GM12878 (cell line): ENCODE measurements at regions not wholly inside any gene's neighbourhood (a gene's known extent, or its start where the extent isn't known, plus 50 kb on each side); places are given as distances from the start of the nearest gene placed in this dataset.

ENCODE experiments used
- ATAC-seq: fragments of 200-7000 bp; cut with Tn5 transposase; 3 replicates; pipeline ENCODE4 v1.9.1; 2020; ENCODE audit warnings: mild to moderate bottlenecking, moderate library complexity
- BruUV-seq: library from RNA; stranded (reverse); fragments of 400-500 nt; replicated peaks from 2 replicates; lab custom pipeline; 2021; lab: Mats Ljungman, UMichigan
- CTCF ChIA-PET: fragments of 300-600 bp; sonication (Branson Sonifier 250); formaldehyde crosslinking; extraction: SDS; loops from one replicate; lab custom pipeline; 2021; ENCODE audit warnings: inconsistent platforms; lab: Yijun Ruan, JAX
- POLR2A ChIA-PET: fragments of 350-600 bp; formaldehyde crosslinking; extraction: SDS; loops from one replicate; lab custom pipeline; 2021; ENCODE audit warnings: inconsistent platforms; lab: Charles Lee
- RAD21 ChIA-PET: fragments of 300-600 bp; sonication (Branson Sonifier 250); formaldehyde crosslinking; loops from one replicate; lab custom pipeline; 2023; ENCODE audit warnings: antibody characterized with exemption; ENCODE audit not compliant: unreplicated experiment; lab: Charles Lee
- SMC1A ChIA-PET: fragments of 300-600 bp; sonication (Branson Sonifier 250); formaldehyde crosslinking; loops from one replicate; lab custom pipeline; 2023; ENCODE audit not compliant: unreplicated experiment, uncharacterized antibody; lab: Charles Lee
- DNase-seq: peaks from one replicate; pipeline ENCODE4 v3.0.0-alpha.2; 2011; ENCODE audit warnings: low read depth, low spot score
- FAIRE-seq: peaks from 3 replicates; lab custom pipeline; 2011; peaks lifted over from hg19 to GRCh38; lab: Jason Lieb, UNC
- H2AFZ ChIP-seq: 2 replicates; pipeline ENCODE4 v1.6.0; 2011; ENCODE audit warnings: low read depth, low read length, control low read depth; ENCODE audit not compliant: control insufficient read depth
- H3K27ac ChIP-seq: 2 replicates; pipeline ENCODE4 v1.5.1; 2011; ENCODE audit warnings: control low read depth; ENCODE audit not compliant: control insufficient read depth, insufficient read depth
- H3K27me3 ChIP-seq, 2 experiments: replicated peaks in 1 of 2; 2 replicates each; pipeline versions ENCODE4 v1.6.0 to v1.6.1; 2011; ENCODE audit warnings: low read length in 1 of 2; ENCODE audit not compliant: control insufficient read depth in 2 of 2, insufficient read depth in 2 of 2
- H3K36me3 ChIP-seq, 2 experiments: 2 replicates each; pipeline ENCODE4 v1.5.1; 2011; ENCODE audit warnings: low read length in 1 of 2; ENCODE audit not compliant: control insufficient read depth in 2 of 2, insufficient read depth in 2 of 2
- H3K4me1 ChIP-seq: 2 replicates; pipeline ENCODE4 v1.6.1; 2011; ENCODE audit warnings: mild to moderate bottlenecking, low read length, moderate library complexity, mixed read lengths; ENCODE audit not compliant: control insufficient read depth, insufficient read depth
- H3K4me2 ChIP-seq: 2 replicates; pipeline ENCODE4 v1.6.0; 2011; ENCODE audit warnings: control low read depth; ENCODE audit not compliant: control insufficient read depth, insufficient read depth
- H3K4me3 ChIP-seq: fragments of 200-600 bp; sonication (generic); 2 replicates; pipeline ENCODE4 v1.5.1; 2016
- H3K79me2 ChIP-seq: 2 replicates; pipeline ENCODE4 v1.6.0; 2011; ENCODE audit warnings: low read length; ENCODE audit not compliant: control insufficient read depth, insufficient read depth
- H3K9ac ChIP-seq: 2 replicates; pipeline ENCODE4 v1.8.0; 2011; ENCODE audit warnings: low read length, control low read depth, mixed read lengths; ENCODE audit not compliant: control insufficient read depth, insufficient read depth
- H3K9me3 ChIP-seq: replicated peaks from 3 replicates; pipeline ENCODE4 v1.5.1; 2011; ENCODE audit warnings: mild to moderate bottlenecking, low read length; ENCODE audit not compliant: control insufficient read depth, insufficient read depth
- H4K20me1 ChIP-seq: 2 replicates; pipeline ENCODE4 v1.6.0; 2011; ENCODE audit not compliant: control insufficient read depth, insufficient read depth
- HDAC6 ChIP-seq: fragments of 200-600 bp; sonication (generic); IDR thresholded peaks from one replicate; pipeline ENCODE4 v1.8.0; 2017; ENCODE audit warnings: antibody characterized with exemption; ENCODE audit not compliant: unreplicated experiment
- PAX8 ChIP-seq: fragments of 450-650 bp; IDR thresholded peaks from 2 replicates; pipeline ENCODE4 v1.6.1; 2017; ENCODE audit warnings: mild to moderate bottlenecking, moderate library complexity
- PBX3 ChIP-seq: IDR thresholded peaks from 2 replicates; pipeline ENCODE4 v1.6.1; 2011; ENCODE audit warnings: mild to moderate bottlenecking, low read depth, low read length, moderate library complexity; ENCODE audit not compliant: insufficient replicate concordance
- WGBS: methylation state at CpG from one replicate; pipeline ENCODE4 v1.1.6; 2016; ENCODE audit warnings: low lambda C conversion rate; ENCODE audit not compliant: insufficient replicate concordance, insufficient coverage; ENCODE audit errors: missing lambda C conversion rate; 5-methylcytosine and 5-hydroxymethylcytosine counted together
- in situ Hi-C: fragments of 300-500 bp; cut with MboI; formaldehyde crosslinking; loops from 9 replicates; pipeline ENCODE4 v1.14.3; 2018; ENCODE audit warnings: mixed read lengths
- intact Hi-C: fragments of 100-400 bp; cut with micrococcal nuclease; formaldehyde crosslinking; loops from one replicate; pipeline ENCODE4 v1.14.2; 2022; ENCODE audit not compliant: unreplicated experiment
- TF ChIP-seq, protein P1 (sequence below): fragments of 450-650 bp; IDR thresholded peaks from 2 replicates; pipeline ENCODE4 v1.6.1; 2016; ENCODE audit warnings: mild to moderate bottlenecking

- no peak overlapping the region for H3K4me3 ChIP-seq
- no peaks in the 10 kb centered on the region for H3K4me1 ChIP-seq
- H3K4me2 ChIP-seq, result no peak overlapping the region
- no peaks in the 10 kb centered on the region for H3K9me3 ChIP-seq
- CTCF ChIA-PET, result interaction anchor here (0.7 to 1.6 kb wide), 3 partner anchors 15 to 112 kb away, joined by 3 to 6 read pairs (median 3); no protein-coding TSS in a partner anchor
- H3K27ac ChIP-seq, result no peak overlapping the region
- FAIRE-seq, result no peak
- H4K20me1 ChIP-seq, result no peaks in the 10 kb centered on the region
- SMC1A ChIA-PET, result interaction anchor here (1.0 to 2.4 kb wide), 7 partner anchors 12 to 113 kb away, joined by 3 to 6 read pairs (median 3); no protein-coding TSS in a partner anchor
- WGBS, result 0% methylated on average over 2 of the region's 2 CpGs
- in situ Hi-C loops (no loop called here), intact Hi-C loops (no loop called here)
- no peak overlapping the region for H2AFZ ChIP-seq
- no peaks in the 10 kb centered on the region for H3K36me3 ChIP-seq
- POLR2A ChIA-PET, result interaction anchor here (0.7 kb wide), 1 partner anchor 18 kb away, joined by 3 read pairs; no protein-coding TSS in a partner anchor
- peak; percentile 73 for ATAC-seq
- no TSS peak for BruUV-seq
- H3K9ac ChIP-seq, result no peak overlapping the region
- H3K79me2 ChIP-seq, result no peaks in the 10 kb centered on the region
- RAD21 ChIA-PET, result interaction anchor here (1.3 kb wide), 2 partner anchors 14 to 99 kb away, joined by 3 read pairs; no protein-coding TSS in a partner anchor
- TF ChIP-seq PAX8 (no peak), HDAC6 (no peak), PBX3 (peak; percentile 44)
- TF ChIP-seq, protein P1, sequence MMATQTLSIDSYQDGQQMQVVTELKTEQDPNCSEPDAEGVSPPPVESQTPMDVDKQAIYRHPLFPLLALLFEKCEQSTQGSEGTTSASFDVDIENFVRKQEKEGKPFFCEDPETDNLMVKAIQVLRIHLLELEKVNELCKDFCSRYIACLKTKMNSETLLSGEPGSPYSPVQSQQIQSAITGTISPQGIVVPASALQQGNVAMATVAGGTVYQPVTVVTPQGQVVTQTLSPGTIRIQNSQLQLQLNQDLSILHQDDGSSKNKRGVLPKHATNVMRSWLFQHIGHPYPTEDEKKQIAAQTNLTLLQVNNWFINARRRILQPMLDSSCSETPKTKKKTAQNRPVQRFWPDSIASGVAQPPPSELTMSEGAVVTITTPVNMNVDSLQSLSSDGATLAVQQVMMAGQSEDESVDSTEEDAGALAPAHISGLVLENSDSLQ, result 0 out of 2 replicates have a peak, but pooled peaks have one; percentile 17
- no peak for DNase-seq
- H3K27me3 ChIP-seq, result no peaks in the 10 kb centered on the region
Measured at GRCh38 chr10:53064614-53065013, 292.0 kb upstream of the MBL2 start.
